CD4-positive, alpha-beta T cell (primary cell): ENCODE measurements at regions not wholly inside any gene's neighbourhood (a gene's known extent, or its start where the extent isn't known, plus 50 kb on each side); places are given as distances from the start of the nearest gene placed in this dataset.

Experiments used
- ATAC-seq: fragments of 200-7000 bp; cut with Tn5 transposase; one replicate; pipeline ENCODE4 v1.10.0; 2022; ENCODE audit warnings: mild to moderate bottlenecking; ENCODE audit not compliant: poor library complexity
- CTCF ChIA-PET: fragments of 350-600 bp; sonication (Branson Sonifier 250); formaldehyde crosslinking; loops from one replicate; lab custom pipeline; 2021; ENCODE audit warnings: antibody characterized with exemption, inconsistent platforms; lab: Charles Lee
- POLR2A ChIA-PET: fragments of 350-600 bp; sonication (Branson Sonifier 250); formaldehyde crosslinking; loops from one replicate; lab custom pipeline; 2021; ENCODE audit warnings: antibody characterized with exemption, inconsistent platforms; lab: Charles Lee
- DNase-seq, 14 experiments: peaks; one replicate each; pipeline ENCODE4 v3.0.0-alpha.2; 2013 to 2020; ENCODE audit warnings: mixed read lengths in 2 of 14
- H3K27ac ChIP-seq, 2 donors: one replicate each; pipeline versions ENCODE4 v1.5.1 to v1.7.0; 2013; ENCODE audit warnings: low read length in 2 of 2, low read depth in 1 of 2, mild to moderate bottlenecking in 1 of 2
- H3K27me3 ChIP-seq, 2 experiments: 1 replicate in 1 of 2; 2 replicates in 1 of 2; pipeline versions ENCODE4 v1.6.1 to v1.7.0; 2013; ENCODE audit warnings: low read length in 2 of 2, control low read depth in 1 of 2, mild to moderate bottlenecking in 1 of 2, moderate library complexity in 1 of 2; ENCODE audit not compliant: insufficient read depth in 2 of 2, control insufficient read depth in 1 of 2
- H3K36me3 ChIP-seq: one replicate; pipeline ENCODE4 v1.6.1; 2013; ENCODE audit warnings: low read length, control low read depth; ENCODE audit not compliant: insufficient read depth
- H3K4me1 ChIP-seq: one replicate; pipeline ENCODE4 v1.6.1; 2013; ENCODE audit warnings: low read length, control low read depth; ENCODE audit not compliant: insufficient read depth
- H3K4me3 ChIP-seq: one replicate; pipeline ENCODE4 v1.5.1; 2013; ENCODE audit warnings: mild to moderate bottlenecking, low read length, moderate library complexity
- H3K9me3 ChIP-seq, 2 experiments: 1 replicate in 1 of 2; 2 replicates in 1 of 2; pipeline versions ENCODE4 v1.6.1 to v1.7.0; 2013; ENCODE audit warnings: low read length in 2 of 2, mild to moderate bottlenecking in 2 of 2, control low read depth in 1 of 2, moderate library complexity in 1 of 2; ENCODE audit not compliant: control insufficient read depth in 1 of 2, insufficient read depth in 1 of 2
- H3K27ac Mint-ChIP-seq: one replicate; pipeline ENCODE4 v1.8.0; 2020; ENCODE audit warnings: mixed read lengths
- H3K27me3 Mint-ChIP-seq: one replicate; pipeline ENCODE4 v1.8.0; 2021; ENCODE audit warnings: mixed read lengths
- H3K36me3 Mint-ChIP-seq: one replicate; pipeline ENCODE4 v1.8.0; 2021; ENCODE audit warnings: low read depth, mixed read lengths
- H3K4me1 Mint-ChIP-seq: one replicate; pipeline ENCODE4 v1.8.0; 2021; ENCODE audit warnings: low read depth, mixed read lengths
- H3K4me3 Mint-ChIP-seq: one replicate; pipeline ENCODE4 v1.8.0; 2020; ENCODE audit warnings: mild to moderate bottlenecking, mixed read lengths
- H3K9me3 Mint-ChIP-seq: one replicate; pipeline ENCODE4 v1.8.0; 2020; ENCODE audit warnings: mixed read lengths
- intact Hi-C, 2 experiments: fragments of 100-400 bp; cut with DNase I in 1 of 2; cut with micrococcal nuclease in 1 of 2; formaldehyde crosslinking; loops; one replicate each; pipeline versions ENCODE4 v1.15.1 to v1.9.0; 2023 to 2025; cut with DNase I, micrococcal nuclease
- TF ChIP-seq, protein P1 (sequence below): fragments of 200-600 bp; IDR thresholded peaks from one replicate; pipeline ENCODE4 v1.8.0; 2022; ENCODE audit warnings: antibody characterized with exemption, mild to moderate bottlenecking

DNA sequence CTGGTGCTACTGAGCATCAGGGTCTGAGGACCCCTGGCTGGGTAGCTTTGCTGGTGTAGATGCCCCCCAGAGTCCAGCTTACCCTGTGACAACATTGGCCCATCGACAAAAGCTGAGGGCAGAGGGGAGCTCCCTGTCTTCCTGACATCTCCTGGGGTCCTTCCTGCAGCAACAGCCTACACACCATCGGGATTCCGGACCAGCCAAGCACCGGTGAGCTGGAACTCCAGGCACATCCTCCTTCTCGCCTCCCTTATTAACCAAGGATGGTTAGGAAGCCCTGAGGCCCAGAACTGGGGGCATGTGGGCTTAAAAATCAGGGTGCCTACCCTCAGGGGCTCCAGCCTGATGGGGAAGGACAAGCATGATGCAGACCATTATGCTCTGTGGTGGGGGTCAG is 658.0 kb downstream of the PTPRU start:
- ATAC-seq: no peak
- H3K4me3 ChIP-seq: no peak overlapping the region
- ChIA-PET POLR2A (no interaction called here), CTCF (no interaction called here)
- Mint-ChIP-seq H3K27me3 (peaks cover 57% of the 10 kb centered on the region), H3K36me3 (no peaks in the 10 kb centered on the region), H3K4me3 (no peak overlapping the region), H3K4me1 (no peaks in the 10 kb centered on the region), H3K27ac (no peak overlapping the region), H3K9me3 (no peaks in the 10 kb centered on the region)
- H3K9me3 ChIP-seq: no peaks in the 10 kb centered on the region
- no peaks in the 10 kb centered on the region for H3K36me3 ChIP-seq
- peaks cover 9 to 25% of the 10 kb centered on the region in 2 experiments for H3K27me3 ChIP-seq
- intact Hi-C loops: no loop called here
- TF ChIP-seq, protein P1, sequence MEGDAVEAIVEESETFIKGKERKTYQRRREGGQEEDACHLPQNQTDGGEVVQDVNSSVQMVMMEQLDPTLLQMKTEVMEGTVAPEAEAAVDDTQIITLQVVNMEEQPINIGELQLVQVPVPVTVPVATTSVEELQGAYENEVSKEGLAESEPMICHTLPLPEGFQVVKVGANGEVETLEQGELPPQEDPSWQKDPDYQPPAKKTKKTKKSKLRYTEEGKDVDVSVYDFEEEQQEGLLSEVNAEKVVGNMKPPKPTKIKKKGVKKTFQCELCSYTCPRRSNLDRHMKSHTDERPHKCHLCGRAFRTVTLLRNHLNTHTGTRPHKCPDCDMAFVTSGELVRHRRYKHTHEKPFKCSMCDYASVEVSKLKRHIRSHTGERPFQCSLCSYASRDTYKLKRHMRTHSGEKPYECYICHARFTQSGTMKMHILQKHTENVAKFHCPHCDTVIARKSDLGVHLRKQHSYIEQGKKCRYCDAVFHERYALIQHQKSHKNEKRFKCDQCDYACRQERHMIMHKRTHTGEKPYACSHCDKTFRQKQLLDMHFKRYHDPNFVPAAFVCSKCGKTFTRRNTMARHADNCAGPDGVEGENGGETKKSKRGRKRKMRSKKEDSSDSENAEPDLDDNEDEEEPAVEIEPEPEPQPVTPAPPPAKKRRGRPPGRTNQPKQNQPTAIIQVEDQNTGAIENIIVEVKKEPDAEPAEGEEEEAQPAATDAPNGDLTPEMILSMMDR: no peak
- H3K27ac ChIP-seq: no peak overlapping the region
- H3K4me1 ChIP-seq: no peaks in the 10 kb centered on the region
- no peak for DNase-seq

DNA sequence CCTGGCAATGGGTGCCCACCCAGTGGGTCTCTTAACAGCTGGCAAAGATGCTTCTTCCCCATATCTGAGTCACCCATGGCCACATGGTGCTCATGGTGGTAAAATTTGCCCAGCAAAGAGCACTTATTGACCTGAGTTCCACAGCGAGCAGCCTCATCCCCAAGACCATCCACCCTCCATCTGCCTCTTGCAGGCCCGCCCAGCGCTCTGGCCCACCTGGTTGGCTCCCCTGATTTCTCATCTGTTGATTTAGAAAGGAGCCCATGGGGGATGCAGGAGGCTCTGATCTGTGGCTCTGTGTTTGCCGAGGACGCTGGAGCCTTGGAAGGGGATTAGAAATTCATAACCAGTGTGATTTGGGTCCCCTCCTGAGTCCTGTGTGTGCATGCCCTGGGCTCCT is 657.5 kb downstream of the PTPRU start:
- intact Hi-C loops: no loop called here
- H3K27me3 ChIP-seq: peaks cover 9 to 25% of the 10 kb centered on the region in 2 experiments
- POLR2A ChIA-PET: no interaction called here
- H3K36me3 ChIP-seq: no peaks in the 10 kb centered on the region
- H3K9me3 ChIP-seq: no peaks in the 10 kb centered on the region
- H3K9me3 Mint-ChIP-seq: no peaks in the 10 kb centered on the region
- no peak overlapping the region for H3K4me3 ChIP-seq
- CTCF ChIA-PET: no interaction called here
- TF ChIP-seq, protein P1: no peak
- no peak for ATAC-seq
- H3K36me3 Mint-ChIP-seq: no peaks in the 10 kb centered on the region
- H3K4me1 Mint-ChIP-seq: no peaks in the 10 kb centered on the region
- peaks cover 59% of the 10 kb centered on the region for H3K27me3 Mint-ChIP-seq
- H3K27ac ChIP-seq: no peak overlapping the region
- H3K27ac Mint-ChIP-seq: no peak overlapping the region
- no peak overlapping the region for H3K4me3 Mint-ChIP-seq
- no peak for DNase-seq
- no peaks in the 10 kb centered on the region for H3K4me1 ChIP-seq

DNA sequence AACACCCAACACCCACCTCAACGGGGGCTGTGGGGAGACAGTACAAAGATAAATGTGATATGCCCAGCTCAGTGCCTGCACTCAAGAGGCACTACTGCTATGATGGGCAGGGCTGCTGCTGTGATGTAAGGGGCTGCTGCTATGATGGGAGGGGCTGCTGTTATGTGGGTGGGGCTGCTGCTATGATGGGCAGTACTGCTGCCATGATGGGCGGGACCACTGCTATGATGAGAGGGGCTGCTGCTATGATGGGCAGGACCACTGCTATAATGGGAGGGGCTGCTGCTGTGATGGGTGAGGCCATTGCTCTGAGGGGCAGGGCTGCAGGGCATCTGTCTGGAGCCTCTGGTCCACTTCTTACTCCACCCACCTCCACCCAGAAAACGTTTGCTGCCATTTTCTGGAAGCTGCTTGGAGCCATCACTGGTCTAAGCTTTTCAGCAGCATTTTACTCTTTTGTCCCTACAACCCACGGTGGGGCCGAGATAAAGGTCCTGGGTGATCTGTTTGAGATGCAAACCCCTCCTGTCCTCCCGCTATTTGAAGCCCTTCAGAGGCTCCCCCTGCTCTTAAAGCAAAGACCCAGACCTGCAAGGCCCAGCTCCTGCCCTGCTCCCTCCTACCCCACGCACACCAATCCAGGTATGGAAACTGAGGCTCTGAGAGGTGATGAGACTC is 656.9 kb downstream of the PTPRU start:
- TF ChIP-seq, protein P1: no peak
- Histone ChIP-seq H3K9me3 (no peaks in the 10 kb centered on the region), H3K27ac (no peak overlapping the region), H3K4me1 (no peaks in the 10 kb centered on the region), H3K27me3 (peaks cover 9 to 25% of the 10 kb centered on the region in 2 experiments), H3K4me3 (no peak overlapping the region), H3K36me3 (no peaks in the 10 kb centered on the region)
- Mint-ChIP-seq H3K36me3 (no peaks in the 10 kb centered on the region), H3K9me3 (no peaks in the 10 kb centered on the region), H3K4me3 (no peak overlapping the region), H3K4me1 (no peaks in the 10 kb centered on the region), H3K27ac (no peak overlapping the region), H3K27me3 (peaks cover 57% of the 10 kb centered on the region)
- ChIA-PET CTCF (no interaction called here), POLR2A (no interaction called here)
- ATAC-seq (no peak), DNase-seq (no peak)
- intact Hi-C loops: no loop called here
